C4-2B (cell line): ENCODE measurements at regions not wholly inside any gene's neighbourhood (a gene's known extent, or its start where the extent isn't known, plus 50 kb on each side); places are given as distances from the start of the nearest gene placed in this dataset.

Experiments used
- CTCF ChIP-seq: fragments of 450-650 bp; conservative IDR thresholded peaks from 2 replicates; pipeline ENCODE4 v1.5.1; 2017; ENCODE audit warnings: mild to moderate bottlenecking
- ZFX ChIP-seq: fragments of 450-650 bp; IDR thresholded peaks from 2 replicates; pipeline ENCODE4 v1.6.1; 2017

- TF ChIP-seq CTCF (no peak), ZFX (no peak)
These were observed 206.6 kb upstream of the ITM2A start for GRCh38 chrX:79573760-79574159.
